GM18511 (cell line): ENCODE measurements at regions not wholly inside any gene's neighbourhood (a gene's known extent, or its start where the extent isn't known, plus 50 kb on each side); places are given as distances from the start of the nearest gene placed in this dataset.

ENCODE experiments used
- ATAC-seq: cut with Tn5 transposase; IDR thresholded peaks from one replicate; pipeline ENCODE4 v1.9.1; 2021; ENCODE audit warnings: mild to moderate bottlenecking, moderate library complexity; ENCODE audit not compliant: unreplicated experiment

DNA sequence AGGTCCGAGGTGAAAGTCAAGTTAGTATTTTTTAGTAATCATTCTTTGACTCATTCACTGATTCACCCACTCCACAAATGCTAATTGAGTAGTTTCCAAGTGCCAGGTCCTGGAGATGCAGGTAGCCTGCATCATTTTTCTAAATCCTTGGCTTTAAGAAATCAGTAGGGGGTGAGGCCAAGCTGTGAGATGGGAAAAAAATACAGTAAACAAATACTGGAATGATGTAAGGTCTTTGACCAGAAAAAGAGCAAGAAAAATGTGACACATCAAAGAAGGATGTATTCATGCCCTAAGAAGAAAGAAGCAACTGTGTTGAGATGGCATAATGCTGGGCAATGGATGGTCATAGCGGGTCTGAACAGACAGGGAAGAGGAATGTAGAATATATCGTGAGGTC lies 1386.6 kb downstream of the PCDH7 start:
- ATAC-seq = no peak

DNA sequence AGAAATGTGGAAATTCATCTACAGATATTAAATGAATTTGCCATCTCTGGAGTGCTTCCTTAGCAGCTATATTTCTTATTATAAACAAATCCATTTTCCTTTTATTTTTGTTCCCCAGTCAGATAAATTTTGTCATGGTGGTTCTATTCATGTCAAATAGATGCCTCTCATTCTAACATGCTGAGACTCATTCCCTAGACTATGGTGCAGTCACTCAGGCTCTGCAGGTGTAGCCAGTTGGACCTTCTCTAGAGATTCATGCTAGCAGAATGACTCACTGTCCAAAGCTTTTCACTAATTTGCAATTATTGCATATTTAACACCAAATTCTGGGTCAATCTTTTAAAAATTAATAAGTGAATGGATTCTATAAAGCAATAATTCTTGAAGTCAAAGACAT lies 1392.7 kb downstream of the PCDH7 start:
- no peak for ATAC-seq

DNA sequence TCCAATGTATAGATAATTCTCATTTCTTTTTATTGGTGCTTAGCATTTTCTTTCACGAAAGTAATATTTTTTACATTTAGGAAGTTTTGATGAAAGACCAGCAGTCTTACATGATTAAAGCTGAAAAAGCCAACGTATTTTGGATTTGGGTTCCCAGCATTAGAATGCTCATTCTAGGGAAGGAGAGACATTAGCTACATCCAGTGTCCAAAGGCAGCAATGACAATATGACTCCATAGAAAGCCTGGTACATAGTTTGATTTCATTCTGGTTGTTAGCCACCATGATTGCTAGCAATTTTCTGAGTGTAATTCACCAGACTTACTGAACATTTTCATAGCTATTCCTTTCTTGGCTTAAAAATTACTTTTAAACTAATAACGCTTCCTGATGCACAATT lies 1397.5 kb downstream of the PCDH7 start:
- no peak for ATAC-seq

DNA sequence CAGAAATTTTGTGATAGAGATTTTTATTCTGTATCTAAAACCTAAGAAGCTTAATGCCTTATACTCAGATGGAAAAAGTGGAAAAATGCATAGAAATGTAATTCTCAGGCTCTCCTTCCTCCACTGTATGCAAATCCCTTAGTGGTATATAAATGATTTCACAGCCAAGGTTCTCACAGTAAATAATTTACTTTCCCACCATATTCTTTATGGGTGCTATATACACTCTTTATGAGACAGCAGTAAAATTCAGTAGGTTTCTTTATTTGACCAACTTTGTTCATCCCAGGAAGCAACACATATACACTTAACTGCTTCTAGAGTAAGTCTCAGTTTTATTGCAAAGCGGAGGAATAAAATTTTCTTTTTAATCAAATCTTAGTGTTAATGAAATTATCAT lies 1399.7 kb downstream of the PCDH7 start:
- ATAC-seq = no peak

DNA sequence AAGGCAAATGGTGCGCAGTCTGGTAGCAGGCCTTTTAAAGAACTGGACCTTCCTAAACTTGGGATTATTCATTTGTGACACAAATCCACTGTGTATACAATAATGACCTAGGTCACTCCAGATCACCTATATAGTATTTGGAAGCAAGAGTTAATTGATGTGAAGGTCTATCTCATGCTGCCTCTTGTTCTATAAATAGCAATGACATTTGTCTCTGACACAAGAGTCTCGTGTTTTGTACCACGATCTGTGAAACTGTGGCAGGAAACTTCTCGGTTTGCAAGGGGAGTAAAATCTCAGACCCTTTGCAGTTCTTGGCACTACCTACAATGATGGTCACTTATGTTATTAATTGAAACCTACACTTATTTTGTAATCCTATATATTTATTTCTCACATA lies 1408.4 kb downstream of the PCDH7 start:
- ATAC-seq = no peak

DNA sequence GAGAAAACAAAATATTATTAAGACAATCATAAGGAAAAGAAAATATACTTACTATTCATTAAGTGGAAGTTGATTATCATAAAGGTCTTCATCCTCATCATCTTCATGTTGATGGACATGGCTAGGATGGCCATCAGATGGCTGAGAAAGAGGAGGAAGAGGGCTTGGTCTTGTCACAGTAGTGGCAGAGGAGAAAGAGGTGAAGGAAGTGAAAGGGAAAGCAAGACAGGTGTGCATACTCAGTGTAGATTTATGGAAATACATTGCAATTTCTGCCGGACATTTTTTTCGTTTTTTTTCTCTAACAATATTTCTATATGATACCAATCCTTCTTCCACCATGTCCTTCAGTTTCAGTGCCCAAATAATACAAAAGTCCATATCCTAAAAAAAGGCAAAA lies 1409.8 kb downstream of the PCDH7 start:
- no peak for ATAC-seq

DNA sequence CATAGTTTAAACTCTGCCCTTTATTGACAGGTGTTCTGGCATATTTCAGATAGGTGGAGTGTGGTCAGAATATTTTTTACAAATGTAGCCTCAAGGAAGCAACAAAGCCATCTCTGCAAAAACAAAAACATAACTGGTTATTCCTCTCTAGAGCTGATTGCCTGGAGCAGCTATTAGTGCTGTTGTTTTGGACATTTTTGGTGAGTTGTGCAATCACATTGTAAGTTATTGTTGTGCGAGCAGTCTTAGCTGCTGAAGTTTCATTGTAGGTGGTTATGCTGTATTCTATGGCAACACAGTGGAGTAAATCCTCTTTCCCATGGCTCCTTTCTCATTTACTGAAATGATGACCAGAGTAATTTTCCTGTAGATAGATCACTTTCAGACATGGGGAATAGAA lies 1413.0 kb downstream of the PCDH7 start:
- no peak for ATAC-seq

DNA sequence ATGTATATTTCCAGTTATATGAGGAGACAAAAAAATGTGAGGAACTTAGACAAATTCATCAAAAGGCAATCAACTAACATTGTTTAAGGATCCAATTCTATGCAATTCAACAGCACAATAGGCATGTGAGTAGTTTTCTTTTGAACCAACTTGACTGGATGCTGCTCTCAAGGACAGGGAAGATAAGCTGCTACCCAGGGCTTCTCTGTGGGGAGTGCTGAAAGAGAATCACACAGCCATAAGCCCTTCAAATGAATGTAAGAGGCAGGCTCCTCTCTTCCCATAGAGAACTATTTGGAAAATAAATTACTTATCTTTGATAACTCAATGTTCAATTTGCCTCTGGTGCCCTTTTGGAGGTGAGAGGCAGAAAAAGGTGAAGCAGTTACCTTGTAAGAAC lies 1413.6 kb downstream of the PCDH7 start:
- no peak for ATAC-seq

DNA sequence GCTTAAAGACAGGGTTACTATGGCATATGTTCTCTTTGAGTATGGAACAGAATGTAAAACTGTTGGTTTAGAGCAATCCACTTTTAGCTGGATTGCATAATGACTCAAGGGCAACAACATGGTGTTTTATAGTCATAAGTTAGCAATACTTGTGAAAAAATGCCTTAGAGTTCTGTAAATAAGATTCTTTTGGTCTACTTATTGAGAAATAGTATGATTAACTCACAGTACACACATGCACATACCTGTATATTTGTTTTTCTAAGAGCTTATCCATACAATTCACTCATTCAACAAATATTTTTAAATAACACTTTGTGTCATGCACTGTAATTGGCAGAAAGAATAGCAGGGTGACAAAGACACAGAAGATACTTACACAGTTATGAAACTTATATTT lies 1415.5 kb downstream of the PCDH7 start:
- ATAC-seq = no peak

DNA sequence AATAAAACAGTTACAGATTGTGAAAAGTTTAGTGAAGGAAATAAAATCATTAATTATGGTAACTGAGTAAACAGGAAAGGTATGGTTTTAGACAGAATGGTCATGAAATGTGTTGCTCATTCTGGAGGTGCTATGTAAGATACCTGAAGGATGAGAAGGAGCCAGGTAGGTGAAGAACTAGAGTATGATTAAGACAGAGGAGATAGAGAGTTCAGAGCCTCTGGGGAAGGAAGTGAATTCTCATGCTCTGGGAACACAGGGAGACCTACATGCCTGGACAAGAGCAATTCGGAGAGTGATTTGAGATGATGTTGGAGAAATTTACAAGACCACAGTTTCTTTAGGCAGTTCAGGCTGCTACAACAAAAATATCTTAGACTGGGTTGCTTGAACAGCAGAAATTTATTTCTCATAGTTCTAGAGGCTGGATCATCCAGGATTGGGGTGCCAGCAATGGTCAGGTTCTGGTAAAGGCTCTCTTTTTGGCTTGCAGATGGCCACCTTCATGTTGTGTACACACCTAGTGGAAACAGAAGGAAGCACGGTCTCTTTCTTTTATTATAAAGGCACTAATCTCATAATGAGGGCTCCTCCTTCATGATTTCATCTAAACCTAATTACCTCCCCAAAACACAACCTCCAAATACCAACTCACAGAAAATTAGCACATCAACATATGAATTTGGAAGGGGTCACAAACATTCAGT lies 1416.1 kb downstream of the PCDH7 start:
- ATAC-seq = no peak

DNA sequence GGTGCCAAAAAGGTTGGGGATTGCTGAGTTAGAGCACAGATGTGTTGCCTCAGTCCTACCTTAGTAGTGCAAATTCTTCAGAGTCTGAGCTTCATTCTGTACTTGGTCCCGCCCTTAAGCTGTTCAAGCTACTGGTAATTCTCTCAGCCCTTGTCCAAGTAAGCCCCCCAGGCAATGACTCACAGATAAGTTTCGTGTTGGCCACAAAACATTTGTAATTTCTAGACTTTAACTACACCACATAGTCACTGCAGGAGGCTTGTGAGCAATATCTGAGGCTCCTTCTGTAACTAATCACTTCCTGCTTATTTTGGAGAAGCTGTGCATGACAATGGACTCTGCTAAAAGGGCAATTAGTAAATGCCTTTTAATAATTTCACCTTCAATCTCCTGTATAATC lies 1420.5 kb downstream of the PCDH7 start:
- no peak for ATAC-seq

DNA sequence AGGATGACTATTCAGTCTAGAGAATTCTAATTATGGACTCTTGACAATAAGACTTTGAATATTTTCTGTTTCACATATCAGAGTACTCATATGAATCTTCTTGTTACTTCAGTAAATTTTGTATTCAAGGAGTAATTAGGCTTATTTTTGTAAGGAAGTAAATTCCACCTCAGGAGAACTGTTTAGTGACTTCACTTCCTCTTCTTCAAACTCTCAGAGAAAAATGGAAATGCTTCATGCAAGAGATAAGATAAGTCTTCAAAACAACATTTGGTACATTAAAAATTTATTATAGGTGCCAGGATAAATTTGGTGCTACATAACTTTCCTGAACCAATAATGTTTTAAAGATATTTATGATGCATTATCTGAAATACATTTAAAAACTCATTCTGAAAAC lies 1421.9 kb downstream of the PCDH7 start:
- ATAC-seq = no peak

DNA sequence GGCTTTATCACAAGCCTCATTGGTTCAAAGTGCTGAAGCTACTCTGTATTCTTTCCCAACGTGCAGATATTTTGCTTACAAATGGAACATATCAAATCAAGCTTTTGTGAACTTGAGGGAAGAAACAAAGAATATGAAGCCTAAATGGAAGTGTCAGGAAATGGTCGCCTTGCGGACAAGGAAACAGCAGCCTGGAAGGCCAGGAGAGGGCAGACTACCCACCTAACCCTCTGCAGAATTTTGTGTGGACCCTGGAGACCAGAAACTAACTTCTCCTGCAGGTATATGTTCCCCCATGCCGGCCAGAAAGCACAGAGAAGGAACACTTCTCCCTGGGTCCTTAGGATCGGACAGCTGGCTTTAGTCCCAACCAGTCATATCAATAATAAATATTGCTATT lies 1425.8 kb downstream of the PCDH7 start:
- ATAC-seq = no peak

DNA sequence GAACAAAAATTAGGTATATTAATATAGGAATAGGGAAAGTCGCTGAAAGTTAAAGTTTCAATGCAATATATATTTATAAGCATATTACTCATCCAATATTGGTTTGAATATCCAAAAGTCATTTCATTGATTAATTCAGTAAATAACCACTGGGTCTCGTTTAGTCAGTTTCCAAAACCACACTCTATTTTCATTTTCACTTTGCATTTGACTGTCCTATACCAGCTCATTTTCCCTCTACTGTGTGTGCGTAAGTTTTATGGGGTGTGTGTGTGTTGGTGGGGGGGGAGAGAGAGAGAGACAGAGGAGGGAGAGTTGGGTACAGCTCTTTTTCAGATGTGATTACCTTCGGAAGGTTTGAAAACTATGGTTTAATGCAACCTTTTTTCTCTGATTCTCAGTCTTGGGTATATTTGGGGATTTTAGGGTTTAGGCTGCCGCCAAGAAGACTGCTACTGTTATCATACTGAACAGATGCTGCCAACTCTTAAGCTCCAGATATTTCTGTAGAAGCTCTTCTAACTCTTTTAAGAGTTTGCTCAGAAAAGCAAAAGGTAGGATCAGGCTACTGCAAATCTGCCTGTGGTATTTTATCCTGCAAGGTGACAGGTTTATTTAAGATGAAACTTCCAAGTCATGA lies 1427.4 kb downstream of the PCDH7 start:
- ATAC-seq = no peak

DNA sequence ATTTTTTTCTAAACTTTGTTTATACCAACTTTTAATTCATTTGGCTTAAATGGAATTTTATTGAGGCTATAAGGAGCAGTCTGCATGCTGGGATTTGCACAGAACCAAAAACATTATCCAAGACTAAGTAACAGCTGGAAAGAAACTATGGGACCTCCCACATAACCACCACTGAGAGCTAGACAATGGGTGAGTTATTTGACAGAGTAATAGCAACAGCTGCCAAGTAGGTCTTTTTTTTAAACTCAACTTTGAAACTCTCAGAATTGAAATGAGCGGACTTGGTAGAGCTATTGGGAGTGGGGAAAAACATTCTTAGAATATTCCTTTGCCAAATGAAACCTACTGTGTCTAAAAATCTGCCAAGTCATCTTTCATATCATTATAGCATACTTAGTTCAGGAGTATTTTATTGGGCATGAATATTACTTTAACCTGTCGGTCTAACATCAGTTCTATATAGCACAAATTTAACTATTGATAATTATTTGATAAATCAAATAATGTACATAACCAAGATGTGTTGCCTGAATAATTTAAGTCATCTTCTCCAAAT lies 1428.0 kb downstream of the PCDH7 start:
- no peak for ATAC-seq

DNA sequence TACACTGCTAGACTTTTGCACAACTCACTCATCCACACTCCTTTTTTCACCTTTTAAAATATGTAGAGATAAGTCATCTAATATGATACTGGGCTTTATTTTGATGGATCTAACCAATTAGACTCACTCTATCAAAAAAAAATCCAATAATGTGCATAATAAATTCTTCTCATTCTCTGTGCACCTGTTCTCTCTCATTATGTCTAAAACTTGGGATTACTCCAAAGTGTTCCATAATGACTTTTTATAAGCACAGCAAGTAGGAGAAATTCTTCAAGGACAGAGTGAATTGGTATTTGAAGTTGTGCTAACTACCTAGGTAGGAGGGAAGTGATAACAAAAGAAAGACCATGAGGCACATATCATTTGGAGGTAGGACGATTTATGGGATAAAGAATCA lies 1438.8 kb downstream of the PCDH7 start:
- no peak for ATAC-seq

DNA sequence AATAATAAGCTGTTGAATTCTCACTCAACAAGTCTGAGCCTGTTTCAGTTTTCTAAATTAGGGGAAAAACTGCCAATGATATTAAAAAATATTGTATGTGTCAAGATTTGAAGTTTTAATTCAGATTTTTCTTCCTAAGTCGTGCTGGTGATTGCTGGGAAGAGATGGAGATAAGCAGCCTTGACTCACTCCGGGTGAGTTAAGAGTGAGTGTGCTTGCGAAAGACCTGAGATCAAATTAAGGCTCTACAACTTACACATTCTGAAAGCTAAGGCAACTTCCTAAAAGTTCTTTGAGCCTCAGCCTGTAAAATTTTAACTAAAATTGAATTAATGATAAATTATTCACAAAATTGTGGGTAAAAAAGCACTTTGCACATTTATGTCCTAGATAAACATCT lies 1441.2 kb downstream of the PCDH7 start:
- ATAC-seq = no peak

DNA sequence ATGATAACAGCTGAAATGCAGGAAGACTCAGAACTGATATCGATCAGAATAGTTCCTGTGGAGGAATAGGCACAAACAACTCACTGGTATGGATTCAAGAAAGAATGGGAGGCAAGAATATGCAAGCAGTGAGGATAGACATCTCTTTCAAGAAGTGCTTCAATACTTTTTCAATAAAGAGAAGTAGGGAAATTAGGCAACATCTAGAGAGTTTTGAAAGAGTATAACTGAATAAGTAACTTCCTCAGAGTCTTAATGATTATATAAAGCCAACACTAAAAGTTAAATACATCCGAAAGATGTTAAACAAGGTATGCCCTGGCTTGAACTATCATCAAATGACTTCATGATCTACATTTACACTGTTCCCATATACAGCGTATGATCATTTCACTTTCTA lies 1443.0 kb downstream of the PCDH7 start:
- ATAC-seq = no peak

DNA sequence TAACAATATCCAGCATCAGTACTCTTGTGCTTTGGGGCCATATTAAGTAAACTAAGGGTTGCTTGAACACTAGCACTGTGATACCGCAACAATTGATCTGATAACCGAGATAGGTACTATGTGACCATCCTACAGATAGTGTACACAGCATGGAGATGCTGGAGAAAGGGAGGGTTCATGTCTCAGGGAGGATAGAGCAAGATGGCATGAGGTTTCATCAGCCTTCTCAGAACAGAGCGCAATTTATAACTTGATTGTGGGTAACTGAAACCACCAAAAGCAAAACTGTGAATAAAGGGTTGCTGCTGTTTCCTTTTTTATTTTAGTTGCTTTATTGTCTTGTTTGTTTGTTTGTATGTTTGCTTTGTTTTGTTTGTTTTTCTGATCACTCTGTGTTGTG lies 1449.7 kb downstream of the PCDH7 start:
- no peak for ATAC-seq

DNA sequence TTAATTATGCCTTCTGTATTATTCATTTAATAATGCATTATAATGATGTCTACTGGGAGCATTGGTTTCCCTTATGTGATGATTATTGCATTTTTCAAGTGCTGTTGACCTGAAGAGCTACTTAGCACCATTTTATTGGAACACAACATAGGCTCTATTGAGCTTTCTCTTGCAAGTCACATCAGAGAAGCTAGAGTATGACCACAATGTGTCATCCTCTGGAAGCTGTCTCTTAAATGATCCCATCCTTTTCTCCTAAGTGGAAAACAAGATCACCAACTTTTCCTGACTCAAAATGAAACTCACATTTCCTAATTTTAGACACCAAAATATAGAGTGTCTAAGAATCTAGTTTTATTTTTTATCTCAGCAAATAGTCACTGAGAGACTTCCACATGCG lies 1451.9 kb downstream of the PCDH7 start:
- ATAC-seq = no peak

DNA sequence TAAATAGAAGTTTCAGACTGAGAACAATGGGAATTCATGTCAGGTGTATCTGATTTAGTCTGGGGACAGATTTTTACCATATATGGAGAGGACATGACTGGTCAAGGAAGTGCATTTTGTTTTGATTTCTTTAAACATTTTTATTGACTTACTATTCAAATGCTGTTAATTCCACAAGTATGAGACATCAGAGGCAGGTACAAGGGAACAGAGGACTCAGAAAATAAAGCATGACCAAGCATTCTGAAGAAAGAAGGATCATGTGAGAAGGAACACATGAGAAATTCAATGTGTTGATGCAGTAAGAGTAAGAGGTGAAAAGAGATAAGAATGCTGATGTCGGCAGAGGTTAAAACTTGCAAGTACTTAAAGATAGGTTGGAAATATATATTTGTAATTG lies 1452.6 kb downstream of the PCDH7 start:
- ATAC-seq = no peak

DNA sequence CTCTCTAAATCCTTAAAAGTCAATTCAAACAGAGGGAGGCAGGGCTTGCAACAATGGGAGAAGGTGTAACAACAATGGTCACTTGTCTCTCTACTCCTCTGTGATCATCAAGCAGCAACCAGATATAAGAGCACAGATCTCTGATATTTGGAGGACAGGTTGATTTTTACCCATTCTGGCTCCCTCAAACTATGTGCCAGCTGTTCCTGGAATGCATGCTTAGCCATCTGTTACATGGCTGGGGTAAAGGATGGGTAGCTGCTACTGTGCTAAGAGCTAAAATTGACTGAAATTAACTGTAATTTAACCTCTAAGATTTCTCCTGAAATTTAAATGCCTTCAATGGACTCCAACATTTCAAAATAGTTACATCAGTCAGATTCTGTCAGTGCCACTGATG lies 1459.9 kb downstream of the PCDH7 start:
- no peak for ATAC-seq

DNA sequence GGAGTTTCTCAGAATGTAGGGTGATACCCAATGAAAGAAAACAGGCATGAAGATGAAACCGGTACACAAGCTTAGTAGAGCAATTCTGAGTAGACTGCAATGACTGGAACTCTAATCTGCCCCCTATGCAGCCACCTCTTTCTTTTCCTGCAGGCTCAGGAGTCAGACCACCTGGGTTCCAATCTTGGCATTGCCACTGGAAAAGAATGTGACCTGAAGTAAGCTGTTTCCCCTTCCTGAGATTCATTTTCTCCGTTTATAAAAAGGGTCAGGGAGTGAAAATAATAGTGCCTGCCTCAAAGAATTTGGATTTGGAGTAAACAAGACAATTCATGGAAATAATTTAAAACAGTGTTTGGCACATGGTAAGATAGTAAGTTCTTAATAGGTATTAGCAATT lies 1464.0 kb downstream of the PCDH7 start:
- no peak for ATAC-seq
